ENCODE measurements at regions not wholly inside any gene's neighbourhood (a gene's known extent, or its start where the extent isn't known, plus 50 kb on each side); places are given as distances from the start of the nearest gene placed in this dataset.

DNA sequence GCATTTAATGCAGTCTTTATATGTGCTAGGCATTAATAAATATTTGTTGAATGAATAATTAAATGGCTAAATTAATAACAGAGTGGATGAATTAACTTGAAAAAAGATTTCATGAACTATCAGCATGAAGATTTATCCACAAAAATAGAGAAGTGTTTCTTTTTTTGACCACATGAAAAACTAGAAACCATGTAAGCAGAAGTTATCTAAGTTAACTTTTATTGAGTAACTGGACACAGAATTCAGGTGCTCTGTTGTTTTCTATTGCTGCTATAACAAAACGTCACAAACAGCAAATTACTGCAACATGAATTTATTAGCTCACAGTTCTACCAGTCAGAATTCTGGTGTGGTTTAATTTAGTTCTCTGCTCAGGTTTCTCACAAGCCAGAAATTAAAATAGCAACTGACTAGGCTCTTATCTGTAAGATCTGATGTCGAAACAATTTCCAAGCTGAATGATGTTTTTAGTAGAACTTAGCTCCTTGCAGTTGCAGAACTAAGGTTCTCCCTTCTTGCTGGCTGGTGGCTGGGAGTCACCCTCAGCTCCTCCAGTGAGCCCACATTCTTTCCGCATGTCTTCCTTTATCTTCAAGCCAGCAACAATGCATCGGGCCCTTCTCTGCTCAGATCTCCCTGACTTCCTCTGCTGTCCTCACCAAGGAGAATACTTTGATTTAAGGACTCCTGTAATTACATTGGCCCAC, 810.2 kb upstream of the ALCAM start:
- TF ChIP-seq CTCF (IDR thresholded peaks at IDR 0.05) (no peak), POLR2AphosphoS5 (IDR thresholded peaks at IDR 0.05) (no peak), EP300 (IDR thresholded peaks at IDR 0.05) (no peak), POLR2A (IDR thresholded peaks at IDR 0.05; ENCODE audit: low read depth) (no peak)
- DNase-seq (ENCODE audit: extremely low spot score): no peak
- intact Hi-C loops (cut with DNase I): no loop called here
- no peaks in the 10 kb centered on the region for H3K4me1 ChIP-seq
- H3K27me3 ChIP-seq: no peaks in the 10 kb centered on the region
- no peak overlapping the region for H3K27ac ChIP-seq (replicated peaks in 1 of 4)
- H3K36me3 ChIP-seq: no peaks in the 10 kb centered on the region
- H3K4me3 ChIP-seq: no peak overlapping the region
- 78% methylated on average over 4 of the region's 4 CpGs for WGBS
- no peaks in the 10 kb centered on the region for H3K9me3 ChIP-seq

GRCh38 chr3:104561324-104561723, 805.4 kb upstream of the ALCAM start:
- intact Hi-C loops (cut with DNase I): loop anchor here (10.0 kb wide), 1 partner anchor 953 kb away; no protein-coding TSS in a partner anchor
- no peak for DNase-seq (ENCODE audit: extremely low spot score)
- TF ChIP-seq POLR2AphosphoS5 (IDR thresholded peaks at IDR 0.05) (no peak), EP300 (IDR thresholded peaks at IDR 0.05) (no peak), POLR2A (IDR thresholded peaks at IDR 0.05; ENCODE audit: low read depth) (no peak), CTCF (IDR thresholded peaks at IDR 0.05) (no peak)

DNA sequence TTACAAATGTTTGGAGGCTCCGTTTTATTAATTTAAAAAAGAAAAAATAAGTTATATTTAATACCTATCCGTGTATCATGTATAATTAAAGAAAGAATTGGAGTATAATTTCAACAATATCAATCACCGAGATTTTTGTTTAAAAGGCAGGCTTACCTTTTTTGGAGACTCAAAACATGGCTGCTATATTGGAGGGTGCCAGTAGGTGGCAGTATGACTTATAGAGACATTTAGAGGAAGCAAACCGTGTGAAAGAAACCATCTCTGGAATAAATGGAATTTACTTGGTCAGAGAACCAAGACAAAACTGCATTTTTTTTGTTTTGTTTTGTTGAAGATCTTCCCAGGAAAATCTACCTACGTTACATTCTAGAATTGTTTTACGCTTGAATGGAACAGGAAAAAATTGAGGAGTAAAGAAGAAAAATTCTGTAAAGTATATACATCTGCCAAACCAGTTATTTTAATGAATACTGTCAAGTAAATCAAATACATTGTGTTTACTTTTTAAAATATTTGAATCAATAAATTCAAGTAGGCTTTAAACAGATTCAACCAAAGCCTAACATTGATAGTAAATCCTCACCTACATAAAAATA, 802.6 kb upstream of the ALCAM start:
- H3K4me3 ChIP-seq: no peak overlapping the region
- H3K27ac ChIP-seq (replicated peaks in 1 of 4): no peak overlapping the region
- no peak for TF ChIP-seq POLR2A (IDR thresholded peaks at IDR 0.05; ENCODE audit: low read depth)
- TF ChIP-seq POLR2AphosphoS5 (IDR thresholded peaks at IDR 0.05): no peak
- TF ChIP-seq EP300 (IDR thresholded peaks at IDR 0.05): no peak
- peak; percentile 39 to 73 (median 57) for TF ChIP-seq CTCF (IDR thresholded peaks at IDR 0.05)
- H3K27me3 ChIP-seq: no peaks in the 10 kb centered on the region
- no peaks in the 10 kb centered on the region for H3K36me3 ChIP-seq
- 63% methylated on average over 6 of the region's 6 CpGs for WGBS
- DNase-seq (ENCODE audit: extremely low spot score): no peak
- intact Hi-C loops (cut with DNase I): loop anchor here (10.0 kb wide), 1 partner anchor 951 kb away; no protein-coding TSS in a partner anchor
- H3K9me3 ChIP-seq: no peaks in the 10 kb centered on the region
- no peaks in the 10 kb centered on the region for H3K4me1 ChIP-seq

More at GRCh38 chr3:104561324-104561723, 805.4 kb upstream of the ALCAM start:
- Histone ChIP-seq H3K4me1 (no peaks in the 10 kb centered on the region), H3K27me3 (no peaks in the 10 kb centered on the region), H3K9me3 (no peaks in the 10 kb centered on the region), H3K27ac (replicated peaks in 1 of 4) (no peak overlapping the region), H3K4me3 (no peak overlapping the region), H3K36me3 (no peaks in the 10 kb centered on the region)
- WGBS: 97% methylated on average over 1 of the region's 1 CpG

DNA sequence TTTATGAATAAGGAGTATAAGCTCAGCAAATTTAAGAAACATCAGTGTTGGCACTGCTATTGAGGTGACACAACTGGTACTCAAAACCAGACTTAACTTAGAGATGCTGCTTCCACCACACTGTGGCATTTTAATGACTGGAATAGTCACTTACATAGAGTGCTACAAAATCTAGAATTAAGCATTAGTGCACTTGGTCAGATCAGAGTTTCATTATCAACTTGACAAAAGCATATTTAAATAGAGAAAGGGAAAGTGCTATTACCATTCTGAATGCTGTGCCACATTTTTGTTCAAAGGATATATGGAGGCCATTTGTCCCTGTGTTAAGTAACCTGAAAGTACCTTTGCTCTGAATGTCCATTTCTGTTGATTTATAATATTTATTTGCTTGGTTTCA, 800.7 kb upstream of the ALCAM start:
- intact Hi-C loops (cut with DNase I): loop anchor here (10.0 kb wide), 1 partner anchor 949 kb away; no protein-coding TSS in a partner anchor
- no peak for DNase-seq (ENCODE audit: extremely low spot score)

More for the DNA sequence above, 800.7 kb upstream of the ALCAM start:
- Histone ChIP-seq H3K36me3 (no peaks in the 10 kb centered on the region), H3K27ac (replicated peaks in 1 of 4) (no peak overlapping the region), H3K4me3 (no peak overlapping the region), H3K4me1 (no peaks in the 10 kb centered on the region), H3K9me3 (no peaks in the 10 kb centered on the region), H3K27me3 (no peaks in the 10 kb centered on the region)
- TF ChIP-seq CTCF (IDR thresholded peaks at IDR 0.05) (no peak), POLR2AphosphoS5 (IDR thresholded peaks at IDR 0.05) (no peak), EP300 (IDR thresholded peaks at IDR 0.05) (no peak), POLR2A (IDR thresholded peaks at IDR 0.05; ENCODE audit: low read depth) (no peak)
